Vagina (tissue), 2 donors: ENCODE measurements at regions not wholly inside any gene's neighbourhood (a gene's known extent, or its start where the extent isn't known, plus 50 kb on each side); places are given as distances from the start of the nearest gene placed in this dataset.

Experiments used
- CTCF ChIP-seq, 3 experiments: fragments of 450-650 bp in 2 of 3; fragments of 200-600 bp in 1 of 3; sonication (generic) in 1 of 3; IDR thresholded peaks; one replicate each; pipeline ENCODE4 v1.5.1; 2017 to 2019; ENCODE audit warnings: antibody characterized with exemption in 3 of 3, mild to moderate bottlenecking in 2 of 3, moderate library complexity in 2 of 3
- POLR2A ChIP-seq, 2 donors: fragments of 450-650 bp; IDR thresholded peaks; one replicate each; pipeline ENCODE4 v1.6.1; 2017; ENCODE audit warnings: antibody characterized with exemption in 2 of 2, mild to moderate bottlenecking in 2 of 2, moderate library complexity in 2 of 2

DNA sequence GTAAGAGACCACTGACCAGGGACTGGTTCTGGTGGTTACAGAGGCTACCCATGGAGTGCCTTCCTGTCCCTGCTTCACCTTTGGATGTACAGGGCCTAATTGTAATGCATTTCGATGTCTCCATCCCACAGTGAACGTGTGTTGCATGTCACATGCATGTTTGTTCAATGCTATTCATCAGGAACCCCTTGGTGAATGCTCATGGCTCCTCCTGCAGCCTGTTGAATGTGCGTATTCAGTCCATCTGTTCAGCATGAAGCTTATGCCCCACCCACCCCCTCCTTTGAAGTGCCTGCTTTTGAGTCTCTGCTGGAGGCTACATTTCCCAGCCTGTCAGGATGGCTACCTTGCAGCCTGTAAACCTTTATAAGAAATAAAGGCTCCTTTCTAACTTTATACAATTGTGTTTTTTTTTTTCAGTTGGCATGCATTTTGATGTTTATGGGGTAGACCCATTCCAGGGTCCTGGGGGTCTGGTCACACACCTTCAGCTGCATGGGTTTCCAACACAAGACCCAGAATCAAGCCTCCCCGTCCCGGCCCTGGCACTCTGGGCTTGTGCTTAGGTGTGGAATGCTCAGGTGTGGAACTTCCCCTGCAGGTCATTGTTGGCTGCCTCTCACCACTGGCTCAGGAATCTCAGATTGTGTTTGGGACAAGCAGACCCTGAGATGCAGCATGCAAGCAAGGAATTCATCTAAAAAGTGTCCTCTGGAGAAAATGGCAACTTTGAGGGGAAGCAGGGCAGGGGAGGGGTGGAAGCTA, 238.8 kb upstream of the HDAC4 start:
- TF ChIP-seq POLR2A (IDR thresholded peaks at IDR 0.05) (no peak), CTCF (IDR thresholded peaks at IDR 0.05) (no peak)
